Fibroblast of lung (primary cell): ENCODE measurements at regions not wholly inside any gene's neighbourhood (a gene's known extent, or its start where the extent isn't known, plus 50 kb on each side); places are given as distances from the start of the nearest gene placed in this dataset.

ENCODE experiments used
- DNase-seq, 2 donors: peaks; one replicate each; pipeline versions ENCODE4 v3.0.0 to v3.0.0-alpha.2; 2010; ENCODE audit warnings: low read depth in 2 of 2
- H2AFZ ChIP-seq: 2 replicates; pipeline ENCODE4 v1.5.1; 2012; ENCODE audit warnings: low read length, control low read depth, inconsistent platforms
- H3K27ac ChIP-seq: 2 replicates; pipeline ENCODE4 v1.5.1; 2011; ENCODE audit warnings: low read length, control low read depth; ENCODE audit not compliant: insufficient read depth
- H3K27me3 ChIP-seq: 2 replicates; pipeline ENCODE4 v1.5.1; 2011; ENCODE audit warnings: mild to moderate bottlenecking, low read length; ENCODE audit not compliant: control insufficient read depth, insufficient read depth
- H3K36me3 ChIP-seq: 2 replicates; pipeline ENCODE4 v1.5.1; 2011; ENCODE audit warnings: low read length; ENCODE audit not compliant: control insufficient read depth, insufficient read depth
- H3K4me1 ChIP-seq: 2 replicates; pipeline ENCODE4 v1.5.1; 2011; ENCODE audit warnings: low read length; ENCODE audit not compliant: control insufficient read depth, insufficient read depth; ENCODE audit errors: extremely low read depth
- H3K4me2 ChIP-seq: 2 replicates; pipeline ENCODE4 v1.5.1; 2011; ENCODE audit warnings: low read length, control low read depth; ENCODE audit not compliant: insufficient read depth; ENCODE audit errors: extremely low read depth
- H3K4me3 ChIP-seq, 4 experiments: fragments of 200-600 bp in 1 of 4; sonication (generic) in 1 of 4; replicated peaks in 1 of 4; 2 replicates each; pipeline ENCODE4 v1.5.1; 2011 to 2016; ENCODE audit warnings: low read length in 4 of 4, low read depth in 3 of 4, mild to moderate bottlenecking in 3 of 4, control low read depth in 2 of 4, inconsistent platforms in 1 of 4, mixed read lengths in 1 of 4; ENCODE audit not compliant: insufficient read depth in 1 of 4; ENCODE audit errors: control extremely low read depth in 1 of 4
- H3K79me2 ChIP-seq: 2 replicates; pipeline ENCODE4 v1.5.1; 2012; ENCODE audit warnings: mild to moderate bottlenecking, low read length, inconsistent platforms; ENCODE audit not compliant: control insufficient read depth, insufficient read depth
- H3K9ac ChIP-seq: 2 replicates; pipeline ENCODE4 v1.5.1; 2011; ENCODE audit warnings: mild to moderate bottlenecking, low read length, control low read depth; ENCODE audit not compliant: insufficient read depth
- H3K9me3 ChIP-seq: 2 replicates; pipeline ENCODE4 v1.5.1; 2012; ENCODE audit warnings: low read depth, low read length; ENCODE audit not compliant: control insufficient read depth, insufficient read depth
- H4K20me1 ChIP-seq: 2 replicates; pipeline ENCODE4 v1.5.1; 2011; ENCODE audit warnings: low read length; ENCODE audit not compliant: control insufficient read depth, insufficient read depth; ENCODE audit errors: extremely low read depth
- EZH2 ChIP-seq: IDR thresholded peaks from 2 replicates; pipeline ENCODE4 v1.5.1; 2012; ENCODE audit warnings: low read length, control low read depth, mild to moderate bottlenecking; ENCODE audit errors: missing control alignments
- TF ChIP-seq, protein P1 (sequence below), 2 donors: IDR thresholded peaks in 1 of 2; conservative IDR thresholded peaks in 1 of 2; 1 replicate in 1 of 2; 2 replicates in 1 of 2; pipeline ENCODE4 v1.5.1; 2011 to 2012; ENCODE audit warnings: low read length in 2 of 2, control low read depth in 1 of 2, inconsistent platforms in 1 of 2, low read depth in 1 of 2, mild to moderate bottlenecking in 1 of 2

DNA sequence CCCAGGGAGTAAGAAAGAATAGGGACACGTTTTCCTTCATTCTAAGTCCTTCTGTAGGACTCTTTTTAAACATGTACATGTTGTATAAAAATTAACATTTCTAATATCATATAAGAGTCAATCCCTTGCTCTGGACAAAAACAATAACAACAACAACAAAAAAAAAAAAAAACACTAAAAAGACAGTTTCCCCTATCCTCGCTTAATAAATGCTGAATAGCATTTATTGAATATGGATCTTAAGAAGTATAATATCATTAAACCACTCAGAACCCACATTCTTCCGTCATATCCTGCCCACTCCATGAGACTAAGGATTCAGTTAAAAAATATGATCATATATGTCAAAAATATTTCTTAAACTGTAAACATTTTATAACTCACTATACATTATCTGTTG, 145.1 kb downstream of the AQP9 start:
- Histone ChIP-seq H3K9me3 (no peaks in the 10 kb centered on the region), H2AFZ (no peak overlapping the region), H3K4me2 (no peak overlapping the region), H3K79me2 (no peaks in the 10 kb centered on the region), H3K4me3 (no peak overlapping the region), H3K4me1 (peaks cover 2% of the 10 kb centered on the region), H3K9ac (no peak overlapping the region), H3K27me3 (no peaks in the 10 kb centered on the region), H3K36me3 (no peaks in the 10 kb centered on the region), H4K20me1 (no peaks in the 10 kb centered on the region), H3K27ac (no peak overlapping the region)
- no peak for DNase-seq
- TF ChIP-seq, protein P1, sequence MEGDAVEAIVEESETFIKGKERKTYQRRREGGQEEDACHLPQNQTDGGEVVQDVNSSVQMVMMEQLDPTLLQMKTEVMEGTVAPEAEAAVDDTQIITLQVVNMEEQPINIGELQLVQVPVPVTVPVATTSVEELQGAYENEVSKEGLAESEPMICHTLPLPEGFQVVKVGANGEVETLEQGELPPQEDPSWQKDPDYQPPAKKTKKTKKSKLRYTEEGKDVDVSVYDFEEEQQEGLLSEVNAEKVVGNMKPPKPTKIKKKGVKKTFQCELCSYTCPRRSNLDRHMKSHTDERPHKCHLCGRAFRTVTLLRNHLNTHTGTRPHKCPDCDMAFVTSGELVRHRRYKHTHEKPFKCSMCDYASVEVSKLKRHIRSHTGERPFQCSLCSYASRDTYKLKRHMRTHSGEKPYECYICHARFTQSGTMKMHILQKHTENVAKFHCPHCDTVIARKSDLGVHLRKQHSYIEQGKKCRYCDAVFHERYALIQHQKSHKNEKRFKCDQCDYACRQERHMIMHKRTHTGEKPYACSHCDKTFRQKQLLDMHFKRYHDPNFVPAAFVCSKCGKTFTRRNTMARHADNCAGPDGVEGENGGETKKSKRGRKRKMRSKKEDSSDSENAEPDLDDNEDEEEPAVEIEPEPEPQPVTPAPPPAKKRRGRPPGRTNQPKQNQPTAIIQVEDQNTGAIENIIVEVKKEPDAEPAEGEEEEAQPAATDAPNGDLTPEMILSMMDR (conservative IDR thresholded peaks at IDR 0.05 in 1 of 2, IDR thresholded peaks at IDR 0.05 in 1 of 2; ENCODE audit: low read depth in 1 of 2, low read length in 2 of 2): no peak
- no peak for TF ChIP-seq EZH2

- Histone ChIP-seq H3K9me3 (no peaks in the 10 kb centered on the region), H3K4me1 (peaks cover 2% of the 10 kb centered on the region), H4K20me1 (no peaks in the 10 kb centered on the region), H3K9ac (no peak overlapping the region), H3K27ac (no peak overlapping the region), H3K4me2 (no peak overlapping the region), H2AFZ (no peak overlapping the region), H3K27me3 (no peaks in the 10 kb centered on the region), H3K4me3 (no peak overlapping the region), H3K79me2 (no peaks in the 10 kb centered on the region), H3K36me3 (no peaks in the 10 kb centered on the region)
- TF ChIP-seq, protein P1 (conservative IDR thresholded peaks at IDR 0.05 in 1 of 2, IDR thresholded peaks at IDR 0.05 in 1 of 2; ENCODE audit: low read depth in 1 of 2, low read length in 2 of 2): no peak
- no peak for TF ChIP-seq EZH2
- no peak for DNase-seq
Observed at GRCh38 chr15:58284293-58284692, 146.1 kb downstream of the AQP9 start.

- no peak overlapping the region for H3K4me3 ChIP-seq
- no peak overlapping the region for H3K9ac ChIP-seq
- no peak for DNase-seq
- no peaks in the 10 kb centered on the region for H3K79me2 ChIP-seq
- TF ChIP-seq, protein P1 (conservative IDR thresholded peaks at IDR 0.05 in 1 of 2, IDR thresholded peaks at IDR 0.05 in 1 of 2; ENCODE audit: low read depth in 1 of 2, low read length in 2 of 2): no peak
- no peak for TF ChIP-seq EZH2
- H3K4me1 ChIP-seq: peaks cover 2% of the 10 kb centered on the region
- H2AFZ ChIP-seq: no peak overlapping the region
- no peaks in the 10 kb centered on the region for H3K9me3 ChIP-seq
- H4K20me1 ChIP-seq: no peaks in the 10 kb centered on the region
- H3K27ac ChIP-seq: no peak overlapping the region
- H3K27me3 ChIP-seq: no peaks in the 10 kb centered on the region
- H3K36me3 ChIP-seq: no peaks in the 10 kb centered on the region
- H3K4me2 ChIP-seq: no peak overlapping the region
Observed at GRCh38 chr15:58285212-58285920, 146.4 kb upstream of the LIPC start.
